Neural cell (in vitro differentiated cells): ENCODE measurements at regions not wholly inside any gene's neighbourhood (a gene's known extent, or its start where the extent isn't known, plus 50 kb on each side); places are given as distances from the start of the nearest gene placed in this dataset.

ENCODE experiments used
- H2AFZ ChIP-seq: fragments of 200-600, 300-800 bp; sonication (generic), shearing (Covaris generic); 2 replicates; pipeline ENCODE4 v1.6.0; 2014; ENCODE audit warnings: low read depth, mild to moderate bottlenecking, antibody characterized with exemption, low read length, moderate library complexity
- H3F3A ChIP-seq: fragments of 200-600 bp; shearing (Covaris generic); 2 replicates; pipeline ENCODE4 v1.6.1; 2016; ENCODE audit warnings: mild to moderate bottlenecking, moderate library complexity, mixed read lengths, antibody characterized with exemption, low read length; ENCODE audit not compliant: insufficient read depth, poor library complexity, severe bottlenecking
- H3K27ac ChIP-seq: fragments of 200-600, 300-800 bp; sonication (generic), shearing (Covaris generic); 2 replicates; pipeline ENCODE4 v1.5.1; 2014; ENCODE audit warnings: mild to moderate bottlenecking, low read length, moderate library complexity
- H3K27me3 ChIP-seq: fragments of 300-800, 200-600 bp; sonication (generic), shearing (Covaris generic); 2 replicates; pipeline ENCODE4 v1.6.0; 2014; ENCODE audit warnings: mild to moderate bottlenecking, low read depth, low read length, moderate library complexity; ENCODE audit not compliant: insufficient read depth
- H3K36me3 ChIP-seq: fragments of 300-800, 200-600 bp; sonication (generic), shearing (Covaris generic); 2 replicates; pipeline ENCODE4 v1.5.1; 2014; ENCODE audit warnings: mild to moderate bottlenecking, antibody characterized with exemption, low read length, moderate library complexity; ENCODE audit not compliant: insufficient read depth
- H3K4me2 ChIP-seq: fragments of 300-800, 200-600 bp; sonication (generic), shearing (Covaris generic); 2 replicates; pipeline ENCODE4 v1.6.0; 2014; ENCODE audit warnings: mild to moderate bottlenecking, low read length
- H3K4me3 ChIP-seq: fragments of 300-800, 200-600 bp; sonication (generic), shearing (Covaris generic); 2 replicates; pipeline ENCODE4 v1.5.1; 2014; ENCODE audit warnings: mild to moderate bottlenecking, low read length, moderate library complexity
- H3K79me2 ChIP-seq: fragments of 200-600 bp; shearing (Covaris generic); replicated peaks from 2 replicates; pipeline ENCODE4 v1.6.0; 2014; ENCODE audit warnings: mild to moderate bottlenecking, low read length, moderate library complexity; ENCODE audit not compliant: insufficient read depth
- H3K9ac ChIP-seq: fragments of 300-800, 200-600 bp; sonication (generic), shearing (Covaris generic); 2 replicates; pipeline ENCODE4 v1.6.1; 2016; ENCODE audit warnings: mild to moderate bottlenecking, low read length, mixed read lengths
- H3K9me2 ChIP-seq: fragments of 200-600 bp; shearing (Covaris generic); 2 replicates; pipeline ENCODE4 v1.6.1; 2016; ENCODE audit warnings: mild to moderate bottlenecking, low read length, mixed read lengths; ENCODE audit not compliant: insufficient read depth
- H3K9me3 ChIP-seq: fragments of 200-600, 300-800 bp; sonication (generic), shearing (Covaris generic); 2 replicates; pipeline ENCODE4 v1.6.1; 2016; ENCODE audit warnings: mild to moderate bottlenecking, mixed run types, low read length, moderate library complexity, mixed read lengths
- H4K20me1 ChIP-seq: fragments of 200-600 bp; shearing (Covaris generic); 2 replicates; pipeline ENCODE4 v1.6.1; 2016; ENCODE audit warnings: mild to moderate bottlenecking, mixed run types; ENCODE audit not compliant: insufficient read depth
- EP300 ChIP-seq: fragments of 450-650 bp; conservative IDR thresholded peaks from 2 replicates; pipeline ENCODE4 v1.6.1; 2014; ENCODE audit warnings: antibody characterized with exemption, mild to moderate bottlenecking, moderate library complexity; ENCODE audit not compliant: poor library complexity, severe bottlenecking
- EZH2 ChIP-seq: fragments of 200-600, 300-800 bp; shearing (Covaris generic), sonication (generic); IDR thresholded peaks from 2 replicates; pipeline ENCODE4 v1.6.1; 2014; ENCODE audit warnings: antibody characterized with exemption, low read length, borderline replicate concordance, mild to moderate bottlenecking; ENCODE audit not compliant: insufficient read depth, poor library complexity, severe bottlenecking
- MXI1 ChIP-seq: fragments of 450-650 bp; conservative IDR thresholded peaks from 2 replicates; pipeline ENCODE4 v1.6.1; 2014; ENCODE audit warnings: antibody characterized with exemption, mild to moderate bottlenecking; ENCODE audit not compliant: poor library complexity, severe bottlenecking
- POLR2AphosphoS5 ChIP-seq: IDR thresholded peaks from 2 replicates; pipeline ENCODE4 v1.6.1; 2012
- RAD21 ChIP-seq: fragments of 450-650 bp; conservative IDR thresholded peaks from 2 replicates; pipeline ENCODE4 v1.6.1; 2014; ENCODE audit warnings: antibody characterized with exemption, mild to moderate bottlenecking, moderate library complexity
- SMC3 ChIP-seq: fragments of 450-650 bp; conservative IDR thresholded peaks from 2 replicates; pipeline ENCODE4 v1.6.1; 2014; ENCODE audit warnings: antibody characterized with exemption, mild to moderate bottlenecking, moderate library complexity; ENCODE audit not compliant: poor library complexity
- TAF1 ChIP-seq: IDR thresholded peaks from 2 replicates; pipeline ENCODE4 v1.6.1; 2012; ENCODE audit warnings: low read depth
- TF ChIP-seq, protein P1 (sequence below): IDR thresholded peaks from 2 replicates; pipeline ENCODE4 v1.6.1; 2012; ENCODE audit warnings: borderline replicate concordance
- TF ChIP-seq, protein P2 (sequence below): fragments of 450-650 bp; IDR thresholded peaks from 2 replicates; pipeline ENCODE4 v1.5.1; 2014; ENCODE audit warnings: antibody characterized with exemption, mild to moderate bottlenecking, moderate library complexity; ENCODE audit not compliant: poor library complexity, severe bottlenecking

DNA sequence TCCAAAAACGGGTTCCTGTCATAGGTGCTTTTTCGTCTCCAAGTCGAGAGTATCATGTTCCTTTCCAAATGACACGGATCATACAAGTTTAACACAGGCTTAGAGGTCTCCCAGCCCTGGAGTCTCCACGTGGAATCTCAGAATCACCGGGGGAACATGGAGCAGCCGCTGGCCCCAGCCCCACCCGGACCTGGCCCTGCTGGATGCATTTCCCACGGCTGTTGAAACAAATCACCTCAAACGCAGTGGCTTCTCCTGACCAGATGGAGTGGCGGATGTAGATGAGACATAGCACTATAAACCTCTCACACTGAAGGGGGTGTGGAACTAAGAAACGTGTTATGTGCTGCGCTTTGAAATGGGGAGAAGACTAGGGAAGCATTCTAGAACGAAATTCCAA lies 70.0 kb upstream of the FRMD1 start (continued):
- no peak for TF ChIP-seq SMC3

DNA sequence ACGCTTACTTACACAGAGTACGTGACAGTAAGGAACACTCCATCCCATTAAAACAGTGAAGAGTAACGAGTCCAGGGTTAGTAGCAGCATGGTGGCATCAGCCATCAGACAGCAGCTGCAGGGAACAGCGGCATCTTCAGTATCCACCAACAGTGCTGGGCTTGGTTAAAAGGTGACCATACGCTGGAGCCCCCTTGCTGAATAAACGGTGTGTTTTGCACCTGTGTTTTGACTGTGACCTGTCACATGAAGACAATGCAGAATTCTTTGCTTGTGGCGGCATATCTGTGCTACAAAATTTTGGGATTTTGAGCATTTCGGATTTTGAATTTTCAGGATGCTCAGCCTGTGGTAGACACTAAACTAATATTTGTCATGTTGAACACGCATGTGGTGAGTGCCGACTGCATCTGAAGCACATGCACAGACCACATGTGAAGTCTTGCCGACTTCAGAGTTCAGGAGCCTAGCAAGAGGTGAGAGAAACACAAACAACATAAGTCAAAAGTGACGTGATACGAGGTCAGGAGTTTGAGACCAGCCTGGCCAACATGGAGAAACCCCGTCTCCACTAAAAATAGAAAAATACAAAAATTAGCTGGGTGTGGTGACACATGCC lies 69.3 kb upstream of the FRMD1 start:
- Histone ChIP-seq H4K20me1 (no peaks in the 10 kb centered on the region), H3K36me3 (no peaks in the 10 kb centered on the region), H3K27ac (no peak overlapping the region), H3K9me2 (no peaks in the 10 kb centered on the region), H3K9me3 (no peaks in the 10 kb centered on the region), H3K27me3 (no peaks in the 10 kb centered on the region), H3F3A (no peaks in the 10 kb centered on the region), H2AFZ (no peak overlapping the region), H3K9ac (no peak overlapping the region), H3K4me3 (no peak overlapping the region), H3K79me2 (no peaks in the 10 kb centered on the region), H3K4me2 (no peak overlapping the region)
- TF ChIP-seq RAD21 (no peak), POLR2AphosphoS5 (no peak), TAF1 (no peak), EP300 (no peak), SMC3 (no peak), MXI1 (no peak), EZH2 (no peak)
- TF ChIP-seq, protein P1, sequence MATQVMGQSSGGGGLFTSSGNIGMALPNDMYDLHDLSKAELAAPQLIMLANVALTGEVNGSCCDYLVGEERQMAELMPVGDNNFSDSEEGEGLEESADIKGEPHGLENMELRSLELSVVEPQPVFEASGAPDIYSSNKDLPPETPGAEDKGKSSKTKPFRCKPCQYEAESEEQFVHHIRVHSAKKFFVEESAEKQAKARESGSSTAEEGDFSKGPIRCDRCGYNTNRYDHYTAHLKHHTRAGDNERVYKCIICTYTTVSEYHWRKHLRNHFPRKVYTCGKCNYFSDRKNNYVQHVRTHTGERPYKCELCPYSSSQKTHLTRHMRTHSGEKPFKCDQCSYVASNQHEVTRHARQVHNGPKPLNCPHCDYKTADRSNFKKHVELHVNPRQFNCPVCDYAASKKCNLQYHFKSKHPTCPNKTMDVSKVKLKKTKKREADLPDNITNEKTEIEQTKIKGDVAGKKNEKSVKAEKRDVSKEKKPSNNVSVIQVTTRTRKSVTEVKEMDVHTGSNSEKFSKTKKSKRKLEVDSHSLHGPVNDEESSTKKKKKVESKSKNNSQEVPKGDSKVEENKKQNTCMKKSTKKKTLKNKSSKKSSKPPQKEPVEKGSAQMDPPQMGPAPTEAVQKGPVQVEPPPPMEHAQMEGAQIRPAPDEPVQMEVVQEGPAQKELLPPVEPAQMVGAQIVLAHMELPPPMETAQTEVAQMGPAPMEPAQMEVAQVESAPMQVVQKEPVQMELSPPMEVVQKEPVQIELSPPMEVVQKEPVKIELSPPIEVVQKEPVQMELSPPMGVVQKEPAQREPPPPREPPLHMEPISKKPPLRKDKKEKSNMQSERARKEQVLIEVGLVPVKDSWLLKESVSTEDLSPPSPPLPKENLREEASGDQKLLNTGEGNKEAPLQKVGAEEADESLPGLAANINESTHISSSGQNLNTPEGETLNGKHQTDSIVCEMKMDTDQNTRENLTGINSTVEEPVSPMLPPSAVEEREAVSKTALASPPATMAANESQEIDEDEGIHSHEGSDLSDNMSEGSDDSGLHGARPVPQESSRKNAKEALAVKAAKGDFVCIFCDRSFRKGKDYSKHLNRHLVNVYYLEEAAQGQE, result no peak
- TF ChIP-seq, protein P2, sequence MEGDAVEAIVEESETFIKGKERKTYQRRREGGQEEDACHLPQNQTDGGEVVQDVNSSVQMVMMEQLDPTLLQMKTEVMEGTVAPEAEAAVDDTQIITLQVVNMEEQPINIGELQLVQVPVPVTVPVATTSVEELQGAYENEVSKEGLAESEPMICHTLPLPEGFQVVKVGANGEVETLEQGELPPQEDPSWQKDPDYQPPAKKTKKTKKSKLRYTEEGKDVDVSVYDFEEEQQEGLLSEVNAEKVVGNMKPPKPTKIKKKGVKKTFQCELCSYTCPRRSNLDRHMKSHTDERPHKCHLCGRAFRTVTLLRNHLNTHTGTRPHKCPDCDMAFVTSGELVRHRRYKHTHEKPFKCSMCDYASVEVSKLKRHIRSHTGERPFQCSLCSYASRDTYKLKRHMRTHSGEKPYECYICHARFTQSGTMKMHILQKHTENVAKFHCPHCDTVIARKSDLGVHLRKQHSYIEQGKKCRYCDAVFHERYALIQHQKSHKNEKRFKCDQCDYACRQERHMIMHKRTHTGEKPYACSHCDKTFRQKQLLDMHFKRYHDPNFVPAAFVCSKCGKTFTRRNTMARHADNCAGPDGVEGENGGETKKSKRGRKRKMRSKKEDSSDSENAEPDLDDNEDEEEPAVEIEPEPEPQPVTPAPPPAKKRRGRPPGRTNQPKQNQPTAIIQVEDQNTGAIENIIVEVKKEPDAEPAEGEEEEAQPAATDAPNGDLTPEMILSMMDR, result no peak

DNA sequence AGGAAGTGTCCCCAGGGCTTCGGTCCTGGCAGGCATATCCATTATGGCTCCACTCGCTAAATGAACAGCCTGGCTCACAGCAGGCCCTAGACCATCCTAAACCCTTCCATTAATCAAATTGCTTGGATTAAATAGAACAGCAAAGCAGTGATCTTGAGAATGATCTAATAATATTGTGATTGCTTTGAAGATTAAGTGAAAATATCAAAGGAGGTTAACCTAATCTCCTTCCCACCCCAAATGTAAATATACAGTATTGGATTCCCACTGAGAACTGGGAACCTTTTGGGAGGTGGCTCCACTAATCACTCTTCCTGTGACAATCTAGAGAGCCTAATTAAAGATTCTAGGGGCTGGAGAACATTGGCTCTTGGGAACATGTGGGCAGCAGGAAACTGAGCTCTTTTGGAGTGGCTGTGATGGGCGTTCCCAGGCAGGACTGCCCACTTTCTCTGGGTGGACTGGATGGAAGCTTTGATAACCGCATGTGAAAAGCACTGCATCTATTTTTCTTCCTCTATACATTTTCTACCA lies 68.3 kb upstream of the FRMD1 start:
- Histone ChIP-seq H3K4me2 (no peak overlapping the region), H3K4me3 (no peak overlapping the region), H4K20me1 (no peaks in the 10 kb centered on the region), H3K27me3 (no peaks in the 10 kb centered on the region), H3F3A (no peaks in the 10 kb centered on the region), H3K36me3 (no peaks in the 10 kb centered on the region), H3K79me2 (no peaks in the 10 kb centered on the region), H3K9ac (no peak overlapping the region), H3K27ac (no peak overlapping the region), H2AFZ (no peak overlapping the region), H3K9me2 (no peaks in the 10 kb centered on the region), H3K9me3 (no peaks in the 10 kb centered on the region)
- TF ChIP-seq SMC3, result no peak
